Fibroblast of lung (primary cell): ENCODE measurements at regions not wholly inside any gene's neighbourhood (a gene's known extent, or its start where the extent isn't known, plus 50 kb on each side); places are given as distances from the start of the nearest gene placed in this dataset.

Source experiments
- DNase-seq, 2 donors: peaks; one replicate each; pipeline versions ENCODE4 v3.0.0 to v3.0.0-alpha.2; 2010; ENCODE audit warnings: low read depth in 2 of 2
- H2AFZ ChIP-seq: 2 replicates; pipeline ENCODE4 v1.5.1; 2012; ENCODE audit warnings: low read length, control low read depth, inconsistent platforms
- H3K27ac ChIP-seq: 2 replicates; pipeline ENCODE4 v1.5.1; 2011; ENCODE audit warnings: low read length, control low read depth; ENCODE audit not compliant: insufficient read depth
- H3K27me3 ChIP-seq: 2 replicates; pipeline ENCODE4 v1.5.1; 2011; ENCODE audit warnings: mild to moderate bottlenecking, low read length; ENCODE audit not compliant: control insufficient read depth, insufficient read depth
- H3K36me3 ChIP-seq: 2 replicates; pipeline ENCODE4 v1.5.1; 2011; ENCODE audit warnings: low read length; ENCODE audit not compliant: control insufficient read depth, insufficient read depth
- H3K4me1 ChIP-seq: 2 replicates; pipeline ENCODE4 v1.5.1; 2011; ENCODE audit warnings: low read length; ENCODE audit not compliant: control insufficient read depth, insufficient read depth; ENCODE audit errors: extremely low read depth
- H3K4me2 ChIP-seq: 2 replicates; pipeline ENCODE4 v1.5.1; 2011; ENCODE audit warnings: low read length, control low read depth; ENCODE audit not compliant: insufficient read depth; ENCODE audit errors: extremely low read depth
- H3K4me3 ChIP-seq, 4 experiments: fragments of 200-600 bp in 1 of 4; sonication (generic) in 1 of 4; replicated peaks in 1 of 4; 2 replicates each; pipeline ENCODE4 v1.5.1; 2011 to 2016; ENCODE audit warnings: low read length in 4 of 4, low read depth in 3 of 4, mild to moderate bottlenecking in 3 of 4, control low read depth in 2 of 4, inconsistent platforms in 1 of 4, mixed read lengths in 1 of 4; ENCODE audit not compliant: insufficient read depth in 1 of 4; ENCODE audit errors: control extremely low read depth in 1 of 4
- H3K79me2 ChIP-seq: 2 replicates; pipeline ENCODE4 v1.5.1; 2012; ENCODE audit warnings: mild to moderate bottlenecking, low read length, inconsistent platforms; ENCODE audit not compliant: control insufficient read depth, insufficient read depth
- H3K9ac ChIP-seq: 2 replicates; pipeline ENCODE4 v1.5.1; 2011; ENCODE audit warnings: mild to moderate bottlenecking, low read length, control low read depth; ENCODE audit not compliant: insufficient read depth
- H3K9me3 ChIP-seq: 2 replicates; pipeline ENCODE4 v1.5.1; 2012; ENCODE audit warnings: low read depth, low read length; ENCODE audit not compliant: control insufficient read depth, insufficient read depth
- H4K20me1 ChIP-seq: 2 replicates; pipeline ENCODE4 v1.5.1; 2011; ENCODE audit warnings: low read length; ENCODE audit not compliant: control insufficient read depth, insufficient read depth; ENCODE audit errors: extremely low read depth
- EZH2 ChIP-seq: IDR thresholded peaks from 2 replicates; pipeline ENCODE4 v1.5.1; 2012; ENCODE audit warnings: low read length, control low read depth, mild to moderate bottlenecking; ENCODE audit errors: missing control alignments
- TF ChIP-seq, protein P1 (sequence below), 2 donors: IDR thresholded peaks in 1 of 2; conservative IDR thresholded peaks in 1 of 2; 1 replicate in 1 of 2; 2 replicates in 1 of 2; pipeline ENCODE4 v1.5.1; 2011 to 2012; ENCODE audit warnings: low read length in 2 of 2, control low read depth in 1 of 2, inconsistent platforms in 1 of 2, low read depth in 1 of 2, mild to moderate bottlenecking in 1 of 2

DNA sequence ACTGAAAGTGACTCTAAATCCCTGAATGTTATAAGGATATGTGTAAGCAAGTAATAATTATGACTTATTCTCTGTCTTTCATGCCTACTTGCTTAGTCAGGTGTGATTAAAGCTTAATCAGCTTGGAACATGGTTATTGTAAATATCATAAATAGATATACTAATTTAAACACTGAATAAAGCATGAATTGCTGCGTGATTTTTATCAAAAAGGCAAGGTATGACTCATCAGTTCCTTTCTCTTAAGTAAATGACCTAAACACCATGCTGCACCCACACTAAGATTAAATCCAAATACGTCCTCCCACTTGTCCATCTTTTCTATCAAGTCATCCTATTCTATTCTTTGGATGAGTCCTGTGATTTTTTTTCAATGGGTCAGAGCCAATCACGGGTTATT, 124.6 kb upstream of the MTAP start:
- Histone ChIP-seq H3K4me3 (peak overlapping the region in 3 of 4 experiments; percentile 5 to 48 (median 41)), H2AFZ (no peak overlapping the region), H3K9ac (no peak overlapping the region), H4K20me1 (no peaks in the 10 kb centered on the region), H3K27me3 (no peaks in the 10 kb centered on the region), H3K79me2 (no peaks in the 10 kb centered on the region), H3K36me3 (no peaks in the 10 kb centered on the region), H3K4me2 (peak overlapping the region; percentile 81), H3K9me3 (no peaks in the 10 kb centered on the region), H3K4me1 (peaks cover 14% of the 10 kb centered on the region), H3K27ac (peak overlapping the region; percentile 39)
- TF ChIP-seq EZH2, result no peak
- TF ChIP-seq, protein P1, sequence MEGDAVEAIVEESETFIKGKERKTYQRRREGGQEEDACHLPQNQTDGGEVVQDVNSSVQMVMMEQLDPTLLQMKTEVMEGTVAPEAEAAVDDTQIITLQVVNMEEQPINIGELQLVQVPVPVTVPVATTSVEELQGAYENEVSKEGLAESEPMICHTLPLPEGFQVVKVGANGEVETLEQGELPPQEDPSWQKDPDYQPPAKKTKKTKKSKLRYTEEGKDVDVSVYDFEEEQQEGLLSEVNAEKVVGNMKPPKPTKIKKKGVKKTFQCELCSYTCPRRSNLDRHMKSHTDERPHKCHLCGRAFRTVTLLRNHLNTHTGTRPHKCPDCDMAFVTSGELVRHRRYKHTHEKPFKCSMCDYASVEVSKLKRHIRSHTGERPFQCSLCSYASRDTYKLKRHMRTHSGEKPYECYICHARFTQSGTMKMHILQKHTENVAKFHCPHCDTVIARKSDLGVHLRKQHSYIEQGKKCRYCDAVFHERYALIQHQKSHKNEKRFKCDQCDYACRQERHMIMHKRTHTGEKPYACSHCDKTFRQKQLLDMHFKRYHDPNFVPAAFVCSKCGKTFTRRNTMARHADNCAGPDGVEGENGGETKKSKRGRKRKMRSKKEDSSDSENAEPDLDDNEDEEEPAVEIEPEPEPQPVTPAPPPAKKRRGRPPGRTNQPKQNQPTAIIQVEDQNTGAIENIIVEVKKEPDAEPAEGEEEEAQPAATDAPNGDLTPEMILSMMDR (conservative IDR thresholded peaks at IDR 0.05 in 1 of 2, IDR thresholded peaks at IDR 0.05 in 1 of 2; ENCODE audit: low read depth in 1 of 2, low read length in 2 of 2), result no peak
- DNase-seq, result peak; percentile 78 to 95

DNA sequence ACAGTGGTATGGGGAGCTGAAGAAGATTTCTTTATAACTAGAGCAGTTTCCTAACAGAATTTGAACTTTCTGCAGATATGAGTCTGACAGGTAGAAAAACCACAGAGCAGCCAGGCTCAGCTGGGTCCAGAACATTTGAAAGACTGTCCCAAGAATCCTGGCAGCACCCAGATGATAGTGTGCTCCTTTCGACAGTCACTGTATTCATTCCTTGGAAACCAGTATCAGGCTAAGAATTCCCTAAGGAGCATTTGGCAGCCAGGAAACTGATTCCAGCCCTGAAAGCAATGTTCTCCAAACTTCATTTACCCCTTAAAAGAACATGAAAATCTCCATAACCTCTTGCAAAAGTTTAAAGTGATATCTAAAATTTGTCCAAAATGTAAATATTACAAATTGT, 123.0 kb upstream of the MTAP start:
- Histone ChIP-seq H3K4me1 (peaks cover 15% of the 10 kb centered on the region), H4K20me1 (no peaks in the 10 kb centered on the region), H3K4me2 (peak overlapping the region; percentile 25), H3K36me3 (no peaks in the 10 kb centered on the region), H3K79me2 (no peaks in the 10 kb centered on the region), H3K9ac (no peak overlapping the region), H3K27me3 (no peaks in the 10 kb centered on the region), H3K27ac (peak overlapping the region; percentile 49), H3K9me3 (no peaks in the 10 kb centered on the region), H3K4me3 (no peak overlapping the region), H2AFZ (peak overlapping the region; percentile 52)
- peak in 1 of 2 donors; percentile 57 for DNase-seq
- TF ChIP-seq, protein P1 (conservative IDR thresholded peaks at IDR 0.05 in 1 of 2, IDR thresholded peaks at IDR 0.05 in 1 of 2; ENCODE audit: low read depth in 1 of 2, low read length in 2 of 2), result no peak
- TF ChIP-seq EZH2, result no peak

DNA sequence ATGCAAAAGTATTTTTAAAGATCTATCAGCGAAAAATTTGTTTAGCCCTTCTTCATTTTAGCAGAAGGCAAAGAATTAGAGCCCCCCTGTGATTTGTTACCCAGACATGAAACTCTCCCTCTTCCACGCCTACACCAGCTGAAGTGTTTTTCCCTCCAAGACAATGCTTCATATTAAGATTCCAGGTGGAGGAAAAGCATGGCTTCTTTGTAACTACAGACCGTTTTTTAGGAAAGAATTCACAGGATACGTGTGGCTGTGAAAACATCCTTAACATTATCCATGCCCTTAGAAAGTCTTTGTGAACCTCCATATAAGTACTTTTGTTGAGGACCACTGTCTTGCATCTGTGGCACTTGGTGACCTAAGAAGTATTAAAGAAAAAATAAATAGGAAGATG, 121.8 kb upstream of the MTAP start:
- Histone ChIP-seq H2AFZ (no peak overlapping the region), H3K79me2 (no peaks in the 10 kb centered on the region), H3K4me3 (no peak overlapping the region), H4K20me1 (no peaks in the 10 kb centered on the region), H3K4me1 (peaks cover 23% of the 10 kb centered on the region), H3K36me3 (no peaks in the 10 kb centered on the region), H3K9ac (no peak overlapping the region), H3K4me2 (no peak overlapping the region), H3K27me3 (no peaks in the 10 kb centered on the region), H3K27ac (peak overlapping the region; percentile 34), H3K9me3 (no peaks in the 10 kb centered on the region)
- no peak for TF ChIP-seq EZH2
- DNase-seq, result no peak
